HepG2 (cell line): ENCODE measurements at regions not wholly inside any gene's neighbourhood (a gene's known extent, or its start where the extent isn't known, plus 50 kb on each side); places are given as distances from the start of the nearest gene placed in this dataset.

Experiments
- HMGXB4 ChIP-seq, 2 experiments: sonication (generic) in 1 of 2; formaldehyde crosslinking in 1 of 2; IDR thresholded peaks; 2 replicates each; pipeline versions ENCODE4 v1.4.0 to v1.6.1; 2018 to 2020; ENCODE audit warnings: missing genetic modification reagents in 2 of 2, borderline replicate concordance in 1 of 2, low read depth in 1 of 2, mild to moderate bottlenecking in 1 of 2, missing biosample characterization in 1 of 2
- HNF4A ChIP-seq: sonication (generic); formaldehyde crosslinking; IDR thresholded peaks from 2 replicates; pipeline ENCODE4 v1.4.0; 2020; ENCODE audit warnings: missing genetic modification reagents
- HNRNPLL ChIP-seq: fragments of 200-400 bp; formaldehyde crosslinking; IDR thresholded peaks from 2 replicates; pipeline ENCODE4 v1.6.1; 2017; ENCODE audit warnings: mild to moderate bottlenecking, low read depth, low read length; ENCODE audit not compliant: poor library complexity, severe bottlenecking
- KLF16 ChIP-seq, 2 experiments: sonication (generic) in 1 of 2; formaldehyde crosslinking in 1 of 2; IDR thresholded peaks; 2 replicates each; pipeline versions ENCODE4 v1.6.1 to v1.8.0; 2016 to 2023; ENCODE audit warnings: missing genetic modification reagents in 2 of 2, missing compliant biosample characterization in 1 of 2
- KLF9 ChIP-seq: IDR thresholded peaks from 2 replicates; pipeline ENCODE4 v1.6.1; 2016; ENCODE audit warnings: low read depth
- MED1 ChIP-seq: sonication (generic); formaldehyde crosslinking; IDR thresholded peaks from 2 replicates; pipeline ENCODE4 v1.4.0; 2020; ENCODE audit warnings: missing genetic modification reagents
- NCOA2 ChIP-seq: sonication (generic); formaldehyde crosslinking; IDR thresholded peaks from 2 replicates; pipeline ENCODE4 v1.8.0; 2022; ENCODE audit warnings: inconsistent platforms
- SCMH1 ChIP-seq: sonication (generic); formaldehyde crosslinking; IDR thresholded peaks from 2 replicates; pipeline ENCODE4 v1.9.0; 2021; ENCODE audit warnings: missing genetic modification reagents, mild to moderate bottlenecking, borderline replicate concordance
- SETDB1 ChIP-seq: sonication (generic); formaldehyde crosslinking; IDR thresholded peaks from 2 replicates; pipeline ENCODE4 v1.5.1; 2020; ENCODE audit warnings: missing genetic modification reagents, mild to moderate bottlenecking, borderline replicate concordance
- SNAPC2 ChIP-seq: sonication (generic); formaldehyde crosslinking; IDR thresholded peaks from 2 replicates; pipeline ENCODE4 v1.8.1; 2022; ENCODE audit warnings: mild to moderate bottlenecking, missing genetic modification reagents
- ZBTB33 ChIP-seq: sonication (generic); formaldehyde crosslinking; IDR thresholded peaks from 2 replicates; pipeline ENCODE4 v1.4.0; 2020; ENCODE audit warnings: missing genetic modification reagents
- ZNF230 ChIP-seq: sonication (generic); formaldehyde crosslinking; IDR thresholded peaks from 2 replicates; pipeline ENCODE4 v1.4.0; 2020; ENCODE audit warnings: mild to moderate bottlenecking, missing genetic modification reagents
- ZNF263 ChIP-seq: sonication (generic); formaldehyde crosslinking; IDR thresholded peaks from 2 replicates; pipeline ENCODE4 v1.4.0; 2020; ENCODE audit warnings: missing genetic modification reagents
- ZNF441 ChIP-seq: sonication (generic); formaldehyde crosslinking; IDR thresholded peaks from 2 replicates; pipeline ENCODE4 v1.7.0; 2021; ENCODE audit warnings: missing genetic modification reagents, borderline replicate concordance
- ZNF644 ChIP-seq: IDR thresholded peaks from 2 replicates; pipeline ENCODE4 v1.6.1; 2016; ENCODE audit warnings: low read depth
- ZNF780A ChIP-seq: sonication (generic); formaldehyde crosslinking; IDR thresholded peaks from 2 replicates; pipeline ENCODE4 v1.8.0; 2022; ENCODE audit warnings: mild to moderate bottlenecking, missing genetic modification reagents, moderate library complexity
- TF ChIP-seq, protein P1 (sequence below): sonication (generic); formaldehyde crosslinking; IDR thresholded peaks from 2 replicates; pipeline ENCODE4 v1.5.0; 2020; ENCODE audit warnings: missing genetic modification reagents
- TF ChIP-seq, protein P2 (sequence below): IDR thresholded peaks from 2 replicates; pipeline ENCODE4 v1.6.1; 2016; ENCODE audit warnings: mild to moderate bottlenecking, missing biosample characterization, missing genetic modification reagents
- TF ChIP-seq, protein P3 (sequence below): sonication (generic); formaldehyde crosslinking; IDR thresholded peaks from 2 replicates; pipeline ENCODE4 v1.4.0; 2020; ENCODE audit warnings: missing genetic modification reagents, borderline replicate concordance
- TF ChIP-seq, protein P4 (sequence below): sonication (generic); formaldehyde crosslinking; IDR thresholded peaks from 2 replicates; pipeline ENCODE4 v1.4.0; 2020; ENCODE audit warnings: mild to moderate bottlenecking, low read depth, missing genetic modification reagents

- TF ChIP-seq HMGXB4 (CRISPR knock-in tag; IDR thresholded peaks at IDR 0.05; ENCODE audit: borderline replicate concordance in 1 of 2, low read depth in 1 of 2) = peak in 1 of 2 experiments; percentile 69; a peak in 2 of 4 replicates
- TF ChIP-seq KLF16 (CRISPR knock-in tag; IDR thresholded peaks at IDR 0.05) = peak in 1 of 2 experiments; percentile 28; a peak in 1 of 4 replicates
- TF ChIP-seq SETDB1 (CRISPR knock-in tag) = no peak
- TF ChIP-seq, protein P1, sequence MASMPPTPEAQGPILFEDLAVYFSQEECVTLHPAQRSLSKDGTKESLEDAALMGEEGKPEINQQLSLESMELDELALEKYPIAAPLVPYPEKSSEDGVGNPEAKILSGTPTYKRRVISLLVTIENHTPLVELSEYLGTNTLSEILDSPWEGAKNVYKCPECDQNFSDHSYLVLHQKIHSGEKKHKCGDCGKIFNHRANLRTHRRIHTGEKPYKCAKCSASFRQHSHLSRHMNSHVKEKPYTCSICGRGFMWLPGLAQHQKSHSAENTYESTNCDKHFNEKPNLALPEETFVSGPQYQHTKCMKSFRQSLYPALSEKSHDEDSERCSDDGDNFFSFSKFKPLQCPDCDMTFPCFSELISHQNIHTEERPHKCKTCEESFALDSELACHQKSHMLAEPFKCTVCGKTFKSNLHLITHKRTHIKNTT (CRISPR knock-in tag) = no peak
- TF ChIP-seq ZNF230 = no peak
- TF ChIP-seq, protein P2, sequence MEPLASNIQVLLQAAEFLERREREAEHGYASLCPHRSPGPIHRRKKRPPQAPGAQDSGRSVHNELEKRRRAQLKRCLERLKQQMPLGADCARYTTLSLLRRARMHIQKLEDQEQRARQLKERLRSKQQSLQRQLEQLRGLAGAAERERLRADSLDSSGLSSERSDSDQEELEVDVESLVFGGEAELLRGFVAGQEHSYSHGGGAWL = no peak
- no peak for TF ChIP-seq ZNF780A (CRISPR knock-in tag)
- TF ChIP-seq ZBTB33 (CRISPR knock-in tag) = no peak
- TF ChIP-seq ZNF441 = no peak
- TF ChIP-seq HNF4A (CRISPR knock-in tag) = 0 out of 2 replicates have a peak, but pooled peaks have one; percentile 27
- no peak for TF ChIP-seq ZNF263 (CRISPR knock-in tag)
- no peak for TF ChIP-seq HNRNPLL
- TF ChIP-seq MED1 (CRISPR knock-in tag) = peak; percentile 89
- TF ChIP-seq, protein P3, sequence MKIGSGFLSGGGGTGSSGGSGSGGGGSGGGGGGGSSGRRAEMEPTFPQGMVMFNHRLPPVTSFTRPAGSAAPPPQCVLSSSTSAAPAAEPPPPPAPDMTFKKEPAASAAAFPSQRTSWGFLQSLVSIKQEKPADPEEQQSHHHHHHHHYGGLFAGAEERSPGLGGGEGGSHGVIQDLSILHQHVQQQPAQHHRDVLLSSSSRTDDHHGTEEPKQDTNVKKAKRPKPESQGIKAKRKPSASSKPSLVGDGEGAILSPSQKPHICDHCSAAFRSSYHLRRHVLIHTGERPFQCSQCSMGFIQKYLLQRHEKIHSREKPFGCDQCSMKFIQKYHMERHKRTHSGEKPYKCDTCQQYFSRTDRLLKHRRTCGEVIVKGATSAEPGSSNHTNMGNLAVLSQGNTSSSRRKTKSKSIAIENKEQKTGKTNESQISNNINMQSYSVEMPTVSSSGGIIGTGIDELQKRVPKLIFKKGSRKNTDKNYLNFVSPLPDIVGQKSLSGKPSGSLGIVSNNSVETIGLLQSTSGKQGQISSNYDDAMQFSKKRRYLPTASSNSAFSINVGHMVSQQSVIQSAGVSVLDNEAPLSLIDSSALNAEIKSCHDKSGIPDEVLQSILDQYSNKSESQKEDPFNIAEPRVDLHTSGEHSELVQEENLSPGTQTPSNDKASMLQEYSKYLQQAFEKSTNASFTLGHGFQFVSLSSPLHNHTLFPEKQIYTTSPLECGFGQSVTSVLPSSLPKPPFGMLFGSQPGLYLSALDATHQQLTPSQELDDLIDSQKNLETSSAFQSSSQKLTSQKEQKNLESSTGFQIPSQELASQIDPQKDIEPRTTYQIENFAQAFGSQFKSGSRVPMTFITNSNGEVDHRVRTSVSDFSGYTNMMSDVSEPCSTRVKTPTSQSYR (CRISPR knock-in tag) = peak; percentile 37; the same call in 1 of the 2 replicates
- no peak for TF ChIP-seq KLF9 (CRISPR knock-in tag)
- peak; percentile 32; the same call in 1 of the 2 replicates for TF ChIP-seq NCOA2 (CRISPR knock-in tag)
- no peak for TF ChIP-seq SNAPC2 (CRISPR knock-in tag)
- TF ChIP-seq, protein P4, sequence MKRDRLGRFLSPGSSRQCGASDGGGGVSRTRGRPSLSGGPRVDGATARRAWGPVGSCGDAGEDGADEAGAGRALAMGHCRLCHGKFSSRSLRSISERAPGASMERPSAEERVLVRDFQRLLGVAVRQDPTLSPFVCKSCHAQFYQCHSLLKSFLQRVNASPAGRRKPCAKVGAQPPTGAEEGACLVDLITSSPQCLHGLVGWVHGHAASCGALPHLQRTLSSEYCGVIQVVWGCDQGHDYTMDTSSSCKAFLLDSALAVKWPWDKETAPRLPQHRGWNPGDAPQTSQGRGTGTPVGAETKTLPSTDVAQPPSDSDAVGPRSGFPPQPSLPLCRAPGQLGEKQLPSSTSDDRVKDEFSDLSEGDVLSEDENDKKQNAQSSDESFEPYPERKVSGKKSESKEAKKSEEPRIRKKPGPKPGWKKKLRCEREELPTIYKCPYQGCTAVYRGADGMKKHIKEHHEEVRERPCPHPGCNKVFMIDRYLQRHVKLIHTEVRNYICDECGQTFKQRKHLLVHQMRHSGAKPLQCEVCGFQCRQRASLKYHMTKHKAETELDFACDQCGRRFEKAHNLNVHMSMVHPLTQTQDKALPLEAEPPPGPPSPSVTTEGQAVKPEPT (CRISPR knock-in tag) = no peak
- 0 out of 2 replicates have a peak, but pooled peaks have one; percentile 40 for TF ChIP-seq ZNF644 (CRISPR knock-in tag)
- TF ChIP-seq SCMH1 = no peak
Measured at GRCh38 chr5:92885950-92886349, 695.1 kb downstream of the NR2F1-AS1 start (continued).
